Astrocyte of the spinal cord (primary cell): ENCODE measurements at regions not wholly inside any gene's neighbourhood (a gene's known extent, or its start where the extent isn't known, plus 50 kb on each side); places are given as distances from the start of the nearest gene placed in this dataset.

Experiments
- DNase-seq: peaks from one replicate; pipeline ENCODE4 v3.0.0; 2011; ENCODE audit warnings: low read depth, low spot score
- H3K4me3 ChIP-seq: 2 replicates; pipeline ENCODE4 v1.5.1; 2011; ENCODE audit warnings: low read depth, mild to moderate bottlenecking, low read length, moderate library complexity
- in situ Hi-C: cut with HindIII; loops from 2 replicates; pipeline ENCODE4 v1.10.0; 2017; ENCODE audit warnings: low sequenced_read_pairs
- TF ChIP-seq, protein P1 (sequence below): IDR thresholded peaks from 2 replicates; pipeline ENCODE4 v1.5.1; 2012; ENCODE audit warnings: low read depth, mild to moderate bottlenecking, low read length, inconsistent platforms

DNA sequence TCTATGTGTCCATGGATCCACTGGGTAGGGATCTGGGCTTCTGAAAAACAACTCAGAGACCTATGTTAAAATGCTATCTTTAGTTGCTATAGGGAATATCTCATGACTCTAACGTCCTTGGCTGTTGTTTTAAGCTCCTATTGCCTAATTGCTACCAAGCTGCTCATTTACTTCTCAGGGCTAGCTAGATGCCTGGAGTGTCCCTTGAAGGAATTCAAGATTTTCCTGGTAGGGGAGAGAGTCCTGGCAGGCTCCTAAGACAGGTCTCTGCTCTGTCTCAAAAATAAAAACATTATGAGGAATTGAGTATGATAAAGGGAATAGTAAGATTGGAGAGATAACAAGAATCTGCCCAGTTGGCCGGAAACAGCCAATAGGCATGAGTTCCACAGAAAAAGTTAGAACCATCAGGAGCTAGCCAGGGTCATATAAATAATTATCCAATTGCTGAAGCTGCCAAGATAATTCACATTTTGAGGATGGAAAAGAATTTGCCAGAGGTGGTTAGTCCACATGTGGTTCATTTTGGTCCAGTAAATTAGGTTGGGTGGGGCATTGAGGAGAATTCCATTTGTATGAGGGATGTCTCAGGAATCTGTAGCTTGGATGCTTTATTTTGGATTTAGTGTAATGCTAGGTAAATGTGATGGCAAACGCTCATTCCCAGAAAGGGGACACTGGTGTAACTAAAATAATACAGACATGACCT lies 362.7 kb upstream of the VSTM2A start:
- TF ChIP-seq, protein P1, sequence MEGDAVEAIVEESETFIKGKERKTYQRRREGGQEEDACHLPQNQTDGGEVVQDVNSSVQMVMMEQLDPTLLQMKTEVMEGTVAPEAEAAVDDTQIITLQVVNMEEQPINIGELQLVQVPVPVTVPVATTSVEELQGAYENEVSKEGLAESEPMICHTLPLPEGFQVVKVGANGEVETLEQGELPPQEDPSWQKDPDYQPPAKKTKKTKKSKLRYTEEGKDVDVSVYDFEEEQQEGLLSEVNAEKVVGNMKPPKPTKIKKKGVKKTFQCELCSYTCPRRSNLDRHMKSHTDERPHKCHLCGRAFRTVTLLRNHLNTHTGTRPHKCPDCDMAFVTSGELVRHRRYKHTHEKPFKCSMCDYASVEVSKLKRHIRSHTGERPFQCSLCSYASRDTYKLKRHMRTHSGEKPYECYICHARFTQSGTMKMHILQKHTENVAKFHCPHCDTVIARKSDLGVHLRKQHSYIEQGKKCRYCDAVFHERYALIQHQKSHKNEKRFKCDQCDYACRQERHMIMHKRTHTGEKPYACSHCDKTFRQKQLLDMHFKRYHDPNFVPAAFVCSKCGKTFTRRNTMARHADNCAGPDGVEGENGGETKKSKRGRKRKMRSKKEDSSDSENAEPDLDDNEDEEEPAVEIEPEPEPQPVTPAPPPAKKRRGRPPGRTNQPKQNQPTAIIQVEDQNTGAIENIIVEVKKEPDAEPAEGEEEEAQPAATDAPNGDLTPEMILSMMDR = no peak
- no peak for DNase-seq
- H3K4me3 ChIP-seq = no peak overlapping the region
- in situ Hi-C loops = no loop called here

DNA sequence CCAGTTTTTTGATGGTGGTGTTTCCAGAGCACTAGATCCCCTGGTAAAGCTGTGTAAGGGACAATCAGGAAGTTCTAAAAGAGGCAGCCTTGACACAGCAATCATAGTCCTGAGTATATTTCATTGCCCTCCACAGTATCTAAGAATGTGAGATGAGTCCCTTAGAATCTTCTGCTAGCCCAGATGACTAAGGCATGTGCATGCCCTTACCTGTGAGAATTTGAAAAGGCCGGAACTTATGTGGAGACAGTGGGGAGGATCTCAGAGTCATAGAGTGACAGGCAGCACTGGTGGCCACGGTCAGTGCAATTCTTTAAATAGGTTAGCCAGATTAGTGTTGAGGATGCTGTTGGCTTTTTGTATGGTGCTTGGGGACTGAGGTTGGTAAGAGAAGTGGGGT lies 361.4 kb upstream of the VSTM2A start:
- TF ChIP-seq, protein P1 = no peak
- DNase-seq = no peak
- H3K4me3 ChIP-seq = no peak overlapping the region
- in situ Hi-C loops = no loop called here

DNA sequence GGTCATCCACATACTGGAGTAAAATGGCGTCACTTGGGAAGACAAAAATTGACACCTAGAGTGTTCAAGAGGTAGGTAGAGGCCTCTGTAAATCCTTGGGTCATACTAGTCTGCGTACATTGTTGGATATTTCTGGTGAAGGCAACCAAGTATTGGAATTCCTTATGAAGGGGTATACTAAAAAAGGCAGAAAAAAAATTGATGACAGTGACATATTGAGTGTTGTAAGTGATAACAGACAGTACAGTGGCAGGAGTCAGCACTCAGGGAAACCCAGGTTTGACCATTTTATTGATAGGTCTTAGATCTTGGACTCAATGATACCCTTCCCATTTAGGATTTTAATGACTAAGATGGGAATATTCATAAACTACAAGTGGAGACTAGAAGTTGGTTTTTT lies 359.1 kb upstream of the VSTM2A start:
- TF ChIP-seq, protein P1 = no peak
- in situ Hi-C loops = no loop called here
- H3K4me3 ChIP-seq = no peak overlapping the region
- DNase-seq = no peak

DNA sequence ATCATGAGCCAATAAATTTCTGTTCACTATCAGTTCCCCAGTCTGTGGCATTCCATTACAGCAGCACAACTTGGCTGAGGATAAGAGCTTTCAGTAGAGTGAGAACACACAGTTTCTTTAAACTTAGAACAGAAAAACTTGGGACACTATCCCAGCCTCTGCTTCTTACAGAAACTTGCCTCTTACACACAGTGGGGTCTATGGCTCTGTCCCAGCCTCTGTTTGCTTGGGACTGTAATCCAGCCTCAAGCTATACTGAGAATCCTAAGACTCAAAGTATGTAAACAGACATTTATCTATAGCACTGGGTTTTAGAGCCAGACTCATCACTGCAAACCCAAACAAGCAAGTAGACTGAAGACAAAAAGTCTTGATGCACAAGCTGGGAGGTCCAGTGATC lies 355.8 kb upstream of the VSTM2A start:
- in situ Hi-C loops = no loop called here
- no peak overlapping the region for H3K4me3 ChIP-seq
- TF ChIP-seq, protein P1 = no peak
- no peak for DNase-seq

DNA sequence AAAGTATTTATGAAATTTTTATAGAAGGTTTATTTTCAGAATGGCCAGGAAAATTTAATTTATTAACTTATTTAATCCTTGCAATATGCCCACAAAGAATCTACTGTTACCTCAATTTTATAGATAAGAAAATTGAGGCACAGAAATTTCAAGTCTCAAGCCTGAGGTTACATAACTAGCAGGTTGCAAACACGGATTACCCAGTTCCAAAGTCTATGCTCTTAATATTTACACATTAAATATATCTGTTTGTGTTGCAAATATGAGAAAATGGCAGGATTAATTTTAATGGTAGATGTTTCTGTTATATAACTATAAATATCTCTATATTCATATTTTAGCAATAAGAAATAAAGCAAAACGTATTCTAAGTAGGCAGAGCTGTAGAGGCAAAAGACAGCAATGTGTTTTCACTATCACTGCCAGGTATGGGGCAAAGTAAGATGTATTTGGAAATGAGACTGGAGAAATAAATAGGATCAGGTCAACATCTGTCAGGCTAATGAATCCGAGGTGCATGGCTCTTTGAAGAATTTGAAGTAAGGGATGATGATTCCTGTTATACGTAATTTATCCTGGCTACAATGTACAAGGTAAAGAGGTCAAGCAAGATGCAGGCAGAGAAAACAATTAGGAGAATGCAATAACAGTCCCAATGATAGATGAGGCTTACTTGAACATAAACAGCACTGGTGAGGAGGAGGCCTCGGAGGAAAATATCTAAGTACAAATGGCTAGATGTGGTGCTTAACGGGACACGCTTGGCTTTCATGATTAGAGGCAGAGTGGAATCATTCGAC lies 354.1 kb upstream of the VSTM2A start:
- no peak overlapping the region for H3K4me3 ChIP-seq
- TF ChIP-seq, protein P1 = no peak
- DNase-seq = no peak
- in situ Hi-C loops = no loop called here

DNA sequence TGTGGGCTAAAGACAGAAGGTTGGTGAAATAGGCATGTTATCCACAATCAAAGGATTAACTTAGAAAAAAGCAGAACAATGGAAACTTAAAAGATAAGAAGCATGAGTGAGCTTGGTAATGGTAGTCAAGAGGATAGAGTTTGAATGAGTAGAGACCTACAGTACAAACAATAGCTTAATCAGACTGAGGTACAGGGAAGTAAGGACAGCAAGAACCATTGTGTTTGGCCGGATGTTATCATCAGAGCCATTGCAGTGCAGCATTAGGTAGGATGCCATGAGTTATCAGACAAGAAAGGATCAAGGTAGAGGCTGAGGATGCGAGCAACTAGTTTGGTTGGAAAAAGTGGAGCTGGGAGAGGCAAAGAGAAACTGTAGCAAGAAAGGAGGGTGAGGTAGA lies 353.3 kb upstream of the VSTM2A start:
- TF ChIP-seq, protein P1 = no peak
- no peak overlapping the region for H3K4me3 ChIP-seq
- no peak for DNase-seq
- in situ Hi-C loops = no loop called here
